ENCODE measurements at regions not wholly inside any gene's neighbourhood (a gene's known extent, or its start where the extent isn't known, plus 50 kb on each side); places are given as distances from the start of the nearest gene placed in this dataset.

DNA sequence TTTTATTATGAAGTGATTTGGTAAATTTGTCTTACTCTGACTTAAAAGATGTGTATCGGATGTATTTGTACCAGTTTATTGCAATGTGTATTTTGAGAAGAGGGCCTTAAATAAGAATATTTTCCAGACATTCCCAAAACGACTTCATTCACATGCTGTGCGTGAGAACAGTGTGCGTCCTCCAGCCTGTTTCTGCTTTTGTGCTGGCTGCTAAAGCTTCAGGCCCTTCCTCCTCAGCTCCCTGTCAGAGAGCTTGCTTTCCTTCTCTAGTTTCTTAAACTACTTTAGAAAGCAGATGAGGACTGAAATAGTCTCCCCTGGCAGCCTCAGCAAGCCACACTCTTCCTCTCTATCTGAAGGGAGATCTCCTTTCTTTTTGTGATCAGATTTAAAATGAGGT, 157.8 kb downstream of the SAMD5 start:
- TF ChIP-seq SMC3 (IDR thresholded peaks at IDR 0.05) (no peak), NR3C1 (IDR thresholded peaks at IDR 0.05) (no peak), POLR2A (IDR thresholded peaks at IDR 0.05; ENCODE audit: low read length) (no peak), HDAC2 (IDR thresholded peaks at IDR 0.05) (no peak)
- TF ChIP-seq, protein P1, sequence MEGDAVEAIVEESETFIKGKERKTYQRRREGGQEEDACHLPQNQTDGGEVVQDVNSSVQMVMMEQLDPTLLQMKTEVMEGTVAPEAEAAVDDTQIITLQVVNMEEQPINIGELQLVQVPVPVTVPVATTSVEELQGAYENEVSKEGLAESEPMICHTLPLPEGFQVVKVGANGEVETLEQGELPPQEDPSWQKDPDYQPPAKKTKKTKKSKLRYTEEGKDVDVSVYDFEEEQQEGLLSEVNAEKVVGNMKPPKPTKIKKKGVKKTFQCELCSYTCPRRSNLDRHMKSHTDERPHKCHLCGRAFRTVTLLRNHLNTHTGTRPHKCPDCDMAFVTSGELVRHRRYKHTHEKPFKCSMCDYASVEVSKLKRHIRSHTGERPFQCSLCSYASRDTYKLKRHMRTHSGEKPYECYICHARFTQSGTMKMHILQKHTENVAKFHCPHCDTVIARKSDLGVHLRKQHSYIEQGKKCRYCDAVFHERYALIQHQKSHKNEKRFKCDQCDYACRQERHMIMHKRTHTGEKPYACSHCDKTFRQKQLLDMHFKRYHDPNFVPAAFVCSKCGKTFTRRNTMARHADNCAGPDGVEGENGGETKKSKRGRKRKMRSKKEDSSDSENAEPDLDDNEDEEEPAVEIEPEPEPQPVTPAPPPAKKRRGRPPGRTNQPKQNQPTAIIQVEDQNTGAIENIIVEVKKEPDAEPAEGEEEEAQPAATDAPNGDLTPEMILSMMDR (IDR thresholded peaks at IDR 0.05): no peak
- TF ChIP-seq, protein P2, sequence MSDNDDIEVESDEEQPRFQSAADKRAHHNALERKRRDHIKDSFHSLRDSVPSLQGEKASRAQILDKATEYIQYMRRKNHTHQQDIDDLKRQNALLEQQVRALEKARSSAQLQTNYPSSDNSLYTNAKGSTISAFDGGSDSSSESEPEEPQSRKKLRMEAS (IDR thresholded peaks at IDR 0.05): no peak
